NCI-H748 (cell line): ENCODE measurements at regions not wholly inside any gene's neighbourhood (a gene's known extent, or its start where the extent isn't known, plus 50 kb on each side); places are given as distances from the start of the nearest gene placed in this dataset.
A peak's percentile ranks its signal among the peaks of the same experiment; 100 is the strongest.

Experiments
- DNase-seq: peaks from one replicate; lab custom pipeline; 2025; ENCODE audit not compliant: unreplicated experiment; lab: John Stamatoyannopoulos, UW

GRCh38 chr6:134719911-134720310 is 230.0 kb downstream of the ALDH8A1 start:
- DNase-seq: no peak

- no peak for DNase-seq
Observed at GRCh38 chr6:134719286-134719685, 230.6 kb downstream of the ALDH8A1 start.

GRCh38 chr6:134714679-134715078 is 235.2 kb downstream of the ALDH8A1 start:
- DNase-seq: no peak

- DNase-seq: no peak
Observed at GRCh38 chr6:134714113-134714512, 235.8 kb downstream of the ALDH8A1 start.

- no peak for DNase-seq
Observed at GRCh38 chr6:134712311-134712710, 237.6 kb downstream of the ALDH8A1 start.

GRCh38 chr6:134708079-134708478 is 241.8 kb downstream of the ALDH8A1 start:
- no peak for DNase-seq

- peak; percentile 69 for DNase-seq
Observed at GRCh38 chr6:134707342-134708031, 242.4 kb downstream of the ALDH8A1 start.

GRCh38 chr6:134706806-134707205 is 243.1 kb downstream of the ALDH8A1 start:
- no peak for DNase-seq

- no peak for DNase-seq
Observed at GRCh38 chr6:134706153-134706552, 243.7 kb downstream of the ALDH8A1 start.

- DNase-seq: no peak
Observed at GRCh38 chr6:134703206-134703605, 246.7 kb downstream of the ALDH8A1 start.

- no peak for DNase-seq
Observed at GRCh38 chr6:134702279-134702678, 247.6 kb downstream of the ALDH8A1 start.

- DNase-seq: no peak
Observed at GRCh38 chr6:134701301-134701700, 248.6 kb downstream of the ALDH8A1 start.

GRCh38 chr6:134698228-134698627 is 251.7 kb downstream of the ALDH8A1 start:
- DNase-seq: no peak

GRCh38 chr6:134692008-134692407 is 257.9 kb downstream of the ALDH8A1 start:
- DNase-seq: no peak

GRCh38 chr6:134691180-134691579 is 258.7 kb downstream of the ALDH8A1 start:
- DNase-seq: no peak

- DNase-seq: no peak
Observed at GRCh38 chr6:134690048-134690447, 259.9 kb downstream of the ALDH8A1 start.

GRCh38 chr6:134689641-134690040 is 260.3 kb downstream of the ALDH8A1 start:
- DNase-seq: no peak

- no peak for DNase-seq
Observed at GRCh38 chr6:134689177-134689576, 260.7 kb downstream of the ALDH8A1 start.

- DNase-seq: peak; percentile 56
Observed at GRCh38 chr6:134686071-134686470, 263.8 kb downstream of the ALDH8A1 start.

- DNase-seq: no peak
Observed at GRCh38 chr6:134684423-134684795, 265.5 kb downstream of the ALDH8A1 start.

GRCh38 chr6:134683783-134684422 is 266.0 kb downstream of the ALDH8A1 start:
- DNase-seq: no peak

- no peak for DNase-seq
Observed at GRCh38 chr6:134680433-134680832, 269.5 kb downstream of the ALDH8A1 start.

- no peak for DNase-seq
Observed at GRCh38 chr6:134680021-134680420, 269.9 kb downstream of the ALDH8A1 start.
